ENCODE measurements at regions not wholly inside any gene's neighbourhood (a gene's known extent, or its start where the extent isn't known, plus 50 kb on each side); places are given as distances from the start of the nearest gene placed in this dataset.
A peak's percentile ranks its signal among the peaks of the same experiment; 100 is the strongest.
"Not testable (repeated sequence)": the region's sequence is repeated elsewhere in the genome, so short reads cannot be mapped to it uniquely, and the experiment has no call there.

DNA sequence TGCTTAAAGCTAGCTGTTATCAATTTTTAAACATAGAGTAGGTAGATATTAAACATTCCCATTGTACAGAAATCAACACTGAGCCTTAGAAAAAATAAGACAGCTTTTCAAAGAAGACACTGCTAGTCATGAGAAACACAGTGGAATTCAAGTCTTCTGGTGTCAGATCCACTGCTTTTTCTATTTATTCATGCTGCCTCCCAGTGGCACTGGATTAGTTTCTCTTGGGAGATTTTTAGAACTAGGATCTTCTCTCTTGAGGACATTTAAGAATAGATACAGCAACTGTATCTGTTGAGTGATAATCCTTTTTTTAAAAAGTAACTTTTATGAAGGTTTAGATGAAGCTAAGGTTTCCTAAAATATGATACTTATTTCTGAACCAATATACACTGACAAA lies 1635.4 kb upstream of the C9orf72 start:
- DNase-seq, result peak; percentile 32

GRCh38 chr9:29209748-29210291 lies 1636.5 kb upstream of the C9orf72 start:
- peak; percentile 16 for DNase-seq

- DNase-seq, result no peak
Observed at GRCh38 chr9:29211003-29211579, 1637.8 kb upstream of the C9orf72 start.

- DNase-seq, result no peak
Observed at GRCh38 chr9:29211580-29212396, 1638.5 kb upstream of the C9orf72 start.

DNA sequence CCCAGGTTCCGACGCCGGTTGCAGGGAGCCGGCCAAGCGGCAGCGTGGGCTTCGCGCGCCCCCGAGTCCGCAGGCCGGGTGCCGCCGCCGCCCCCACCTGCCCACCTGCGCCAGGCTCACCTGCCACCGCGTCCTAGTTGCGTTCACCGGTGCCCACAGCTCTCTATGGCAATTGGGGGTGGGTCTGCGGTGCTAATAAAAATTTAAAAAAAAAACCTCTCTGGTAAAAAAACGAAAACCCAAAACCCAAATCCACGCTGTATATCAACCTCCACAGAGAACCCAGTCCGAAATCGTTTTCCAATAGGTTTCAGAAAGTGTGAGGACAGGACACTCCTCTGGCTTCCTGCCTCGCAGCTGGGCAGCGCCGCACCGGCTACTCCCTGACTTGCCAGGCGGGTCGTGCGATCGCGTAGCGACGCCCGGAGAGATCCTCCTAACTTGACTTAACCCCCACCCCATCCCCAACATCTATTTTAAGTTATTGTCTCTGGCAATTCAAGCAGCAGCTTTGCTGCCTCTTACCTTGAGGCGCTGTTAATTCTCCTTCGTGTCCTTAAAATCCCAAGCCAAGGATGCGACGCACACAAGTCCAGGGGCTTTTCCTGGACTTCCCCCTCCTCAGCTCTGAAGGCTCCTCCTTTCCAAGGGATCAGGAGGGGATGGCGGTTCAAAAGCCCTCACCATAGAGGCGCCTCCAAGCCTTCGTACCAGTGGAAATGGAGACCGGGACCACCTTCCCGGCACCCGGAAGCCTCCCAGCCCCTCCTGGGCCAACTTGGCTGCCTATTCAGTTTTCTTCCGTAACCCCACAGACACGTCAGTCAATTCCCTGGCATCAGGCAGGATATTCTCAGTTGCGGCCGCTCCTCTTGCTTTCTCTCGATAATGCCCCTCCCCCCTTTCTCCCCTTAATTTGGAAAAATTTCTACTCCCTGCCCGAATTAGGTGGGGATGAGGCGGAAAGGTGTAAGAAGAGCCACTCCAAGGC lies 1639.4 kb upstream of the C9orf72 start:
- no peak for DNase-seq

GRCh38 chr9:29213417-29214153 lies 1640.3 kb upstream of the C9orf72 start, which contains the start of gene LINGO2:
Gene LINGO2, minus strand, starts transcription at chr9:29213601.
- DNase-seq, result peak; percentile 61

GRCh38 chr9:29214154-29214689 lies 1640.9 kb upstream of the C9orf72 start:
- DNase-seq, result peak; percentile 58

DNA sequence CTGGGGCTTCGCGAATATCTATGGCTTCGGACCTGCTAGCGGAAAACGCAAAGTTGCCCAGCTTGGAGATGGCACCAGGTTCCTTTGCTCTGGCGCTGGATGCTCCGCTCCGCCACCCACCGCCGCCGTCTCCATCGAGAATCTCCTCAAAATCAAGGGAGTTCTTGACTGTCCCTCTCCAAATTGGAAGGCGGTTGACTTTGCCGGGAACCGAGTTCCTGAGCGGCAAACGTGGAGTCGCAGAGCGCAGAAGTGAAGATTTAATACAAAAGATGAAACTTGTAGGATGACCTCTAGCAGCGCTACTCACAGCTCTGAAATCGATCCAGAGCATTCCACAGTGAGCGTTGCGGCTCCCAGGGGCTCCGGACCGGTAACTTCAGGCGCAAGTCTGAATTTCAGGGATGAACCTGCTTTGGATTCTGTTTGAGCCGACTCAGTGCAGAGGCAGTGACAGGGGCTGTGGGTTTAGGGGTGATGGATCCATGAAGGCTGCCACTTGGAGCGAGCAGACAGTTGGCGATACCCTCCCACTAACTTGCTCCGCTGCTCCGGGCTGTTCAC lies 1641.5 kb upstream of the C9orf72 start:
- no peak for DNase-seq

- DNase-seq, result no peak
Observed at GRCh38 chr9:29217966-29218365, 1644.7 kb upstream of the C9orf72 start.

GRCh38 chr9:29220596-29221251 lies 1647.4 kb upstream of the C9orf72 start:
- DNase-seq, result no peak

DNA sequence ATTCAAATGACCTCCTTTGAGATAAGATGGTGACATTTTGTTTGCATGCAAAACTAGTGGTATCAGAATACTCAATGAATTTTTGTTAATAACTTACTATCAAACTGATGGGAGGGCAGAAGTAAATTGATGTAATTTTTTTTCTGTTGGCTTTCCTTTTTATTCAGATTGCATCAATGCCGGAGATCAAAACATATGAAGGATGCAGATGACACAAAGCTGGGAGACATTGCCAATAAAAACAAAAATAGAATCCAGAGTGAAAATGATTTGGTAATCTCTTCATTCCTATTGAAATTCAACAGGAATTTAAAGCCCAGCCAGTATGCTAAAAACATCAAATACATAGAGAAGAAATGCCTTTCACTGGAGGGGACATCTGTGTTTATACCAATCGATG lies 1655.3 kb upstream of the C9orf72 start:
- no peak for DNase-seq

DNA sequence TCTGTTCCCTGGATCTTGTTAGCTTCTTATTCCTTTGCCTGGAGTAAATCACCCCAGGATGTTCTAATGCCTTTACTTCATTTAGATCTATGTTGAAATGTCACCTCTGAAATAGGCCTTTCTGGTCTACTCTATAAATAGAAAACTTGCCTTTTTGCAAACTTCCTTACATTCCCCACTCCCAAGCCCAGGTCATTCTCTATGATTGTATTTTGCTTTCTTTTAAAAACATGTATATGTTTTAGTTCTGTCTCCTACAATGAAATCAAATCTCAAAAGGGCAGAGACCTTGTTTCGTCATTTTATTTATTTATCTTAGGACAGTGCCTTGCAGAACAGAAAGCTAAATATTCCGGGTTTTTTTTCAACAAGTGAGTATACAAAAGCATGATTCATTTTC lies 1657.7 kb upstream of the C9orf72 start:
- no peak for DNase-seq

GRCh38 chr9:29233193-29233592 lies 1659.9 kb upstream of the C9orf72 start:
- no peak for DNase-seq

DNA sequence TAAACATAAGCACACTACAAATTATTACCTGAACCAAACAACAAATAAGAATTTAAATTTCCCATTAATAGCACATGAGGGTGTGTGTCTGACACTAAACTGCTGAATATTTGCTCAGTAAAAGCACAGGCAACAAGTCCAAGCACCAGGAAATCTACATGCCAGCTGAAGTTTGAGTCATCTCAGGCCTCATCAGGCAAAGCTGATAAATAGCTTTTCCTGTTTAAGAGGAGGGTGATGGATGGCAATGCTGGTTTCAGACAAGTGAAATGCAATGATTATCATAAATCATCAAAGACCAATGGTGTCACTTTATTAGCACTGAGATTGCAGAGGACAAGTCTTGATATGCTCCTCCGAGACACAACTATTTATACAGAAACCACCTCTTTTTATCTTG lies 1668.0 kb upstream of the C9orf72 start:
- no peak for DNase-seq

GRCh38 chr9:29245351-29245750 lies 1672.1 kb upstream of the C9orf72 start:
- DNase-seq, result no peak

- DNase-seq, result not testable (repeated sequence)
Observed at GRCh38 chr9:29270400-29270799, 1697.1 kb upstream of the C9orf72 start.

GRCh38 chr9:29282121-29282520 lies 1708.8 kb upstream of the C9orf72 start:
- DNase-seq, result no peak

DNA sequence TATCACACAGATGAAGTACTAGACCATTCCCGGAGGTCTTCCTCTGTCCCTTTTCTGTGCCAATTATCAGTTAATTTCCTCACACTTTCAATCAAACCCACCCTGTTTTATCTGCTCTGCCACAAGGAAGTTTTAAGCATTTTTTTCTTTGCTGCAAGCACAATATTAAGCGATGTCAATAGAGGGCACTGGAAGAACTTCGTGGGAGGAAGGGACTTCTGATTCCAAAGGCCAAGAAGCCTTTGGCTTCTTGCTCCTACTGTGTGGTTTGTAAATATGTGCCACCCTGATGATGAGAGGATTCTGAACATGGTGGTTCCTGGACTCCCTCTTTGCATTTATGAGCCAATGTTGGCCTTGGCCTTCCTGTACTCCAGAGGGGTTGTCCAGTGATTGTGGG lies 1712.5 kb upstream of the C9orf72 start:
- no peak for DNase-seq

GRCh38 chr9:29289365-29289764 lies 1716.1 kb upstream of the C9orf72 start:
- no peak for DNase-seq

- DNase-seq, result no peak
Observed at GRCh38 chr9:29290516-29290915, 1717.2 kb upstream of the C9orf72 start.

DNA sequence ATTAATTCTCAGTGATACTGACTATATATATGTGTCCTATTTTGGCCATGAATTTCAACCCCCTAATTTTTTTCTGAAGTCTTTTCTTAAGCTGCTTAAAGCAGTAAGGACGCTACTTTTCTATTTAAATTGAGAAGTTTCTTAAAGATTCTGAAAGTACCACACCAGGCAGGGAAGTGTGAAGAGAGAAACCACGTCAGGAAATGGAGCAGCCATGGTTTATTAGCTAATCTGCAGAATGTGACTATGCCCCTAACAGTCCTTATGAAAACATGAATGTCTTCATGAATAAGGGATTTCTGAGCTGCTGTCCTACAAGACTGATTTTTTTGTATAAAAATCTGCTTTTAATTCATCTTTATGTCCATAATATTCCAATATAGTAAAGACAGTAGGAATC lies 1724.3 kb upstream of the C9orf72 start:
- no peak for DNase-seq
